SK-N-SH (cell line): ENCODE measurements at regions not wholly inside any gene's neighbourhood (a gene's known extent, or its start where the extent isn't known, plus 50 kb on each side); places are given as distances from the start of the nearest gene placed in this dataset.

Source experiments
- CTCF ChIA-PET: fragments of 300-600, 350-600 bp; formaldehyde crosslinking; extraction: SDS; loops from one replicate; lab custom pipeline; 2021; lab: Yijun Ruan, JAX
- POLR2A ChIA-PET: fragments of 350-600 bp; sonication (Branson Sonifier 250); formaldehyde crosslinking; extraction: SDS; loops from one replicate; lab custom pipeline; 2020; ENCODE audit warnings: antibody characterized with exemption, inconsistent platforms; lab: Yijun Ruan, JAX
- DNase-seq: peaks from one replicate; pipeline ENCODE4 v3.0.0; 2012
- H2AFZ ChIP-seq: fragments of 200-600 bp; sonication (generic); 2 replicates; pipeline ENCODE4 v1.8.1; 2016; ENCODE audit warnings: antibody characterized with exemption, mild to moderate bottlenecking, low read depth
- H3F3A ChIP-seq: fragments of 200-600 bp; sonication (generic); replicated peaks from 2 replicates; pipeline ENCODE3; 2016; ENCODE audit warnings: antibody characterized with exemption, mild to moderate bottlenecking; ENCODE audit not compliant: insufficient read depth
- H3K27ac ChIP-seq, 2 experiments: fragments of 200-500 bp in 1 of 2; fragments of 200-600 bp in 1 of 2; sonication (Bioruptor generic) in 1 of 2; sonication (generic), shearing (Covaris generic) in 1 of 2; 2 replicates each; pipeline versions ENCODE4 v1.5.1 to v1.6.1; 2014 to 2016; ENCODE audit warnings: low read depth in 2 of 2, inconsistent platforms in 1 of 2, low read length in 1 of 2, mild to moderate bottlenecking in 1 of 2, mixed read lengths in 1 of 2
- H3K27me3 ChIP-seq: fragments of 200-600 bp; sonication (generic), shearing (Covaris generic); 2 replicates; pipeline ENCODE4 v1.6.1; 2016; ENCODE audit warnings: mixed run types; ENCODE audit not compliant: insufficient read depth
- H3K36me3 ChIP-seq, 2 experiments: fragments of 200-500 bp in 1 of 2; fragments of 200-600 bp in 1 of 2; sonication (Bioruptor generic) in 1 of 2; sonication (generic) in 1 of 2; replicated peaks in 1 of 2; 2 replicates each; pipeline versions ENCODE3 to v1.5.1; 2014 to 2016; ENCODE audit warnings: low read length in 1 of 2, mild to moderate bottlenecking in 1 of 2; ENCODE audit not compliant: insufficient read depth in 2 of 2, control insufficient read depth in 1 of 2
- H3K4me1 ChIP-seq, 2 experiments: fragments of 200-500 bp in 1 of 2; fragments of 200-600 bp in 1 of 2; sonication (Bioruptor generic) in 1 of 2; sonication (generic), shearing (Covaris generic) in 1 of 2; 2 replicates each; pipeline versions ENCODE4 v1.5.1 to v1.6.1; 2014 to 2016; ENCODE audit warnings: low read depth in 1 of 2, low read length in 1 of 2, mixed run types in 1 of 2; ENCODE audit not compliant: insufficient read depth in 2 of 2, control insufficient read depth in 1 of 2
- H3K4me2 ChIP-seq: fragments of 200-600 bp; sonication (generic), shearing (Covaris generic); 2 replicates; pipeline ENCODE4 v1.6.1; 2017; ENCODE audit warnings: mixed run types
- H3K4me3 ChIP-seq, 2 experiments: fragments of 200-500 bp in 1 of 2; fragments of 200-600 bp in 1 of 2; sonication (Bioruptor generic) in 1 of 2; sonication (generic), shearing (Covaris generic) in 1 of 2; 2 replicates each; pipeline versions ENCODE4 v1.5.1 to v1.8.1; 2014 to 2016; ENCODE audit warnings: low read depth in 2 of 2, inconsistent platforms in 1 of 2, low read length in 1 of 2, mild to moderate bottlenecking in 1 of 2, mixed read lengths in 1 of 2, moderate library complexity in 1 of 2
- H3K79me2 ChIP-seq: fragments of 200-600 bp; sonication (generic); 2 replicates; pipeline ENCODE4 v1.8.1; 2017; ENCODE audit warnings: mild to moderate bottlenecking; ENCODE audit not compliant: insufficient read depth
- H3K9ac ChIP-seq: fragments of 200-600 bp; sonication (generic); 2 replicates; pipeline ENCODE4 v1.6.1; 2017; ENCODE audit warnings: mixed run types
- H3K9me2 ChIP-seq: fragments of 200-600 bp; sonication (generic); 2 replicates; pipeline ENCODE4 v1.6.1; 2017; ENCODE audit warnings: mixed run types
- H3K9me3 ChIP-seq: fragments of 200-600 bp; sonication (generic); 2 replicates; pipeline ENCODE4 v1.6.1; 2017; ENCODE audit warnings: mixed run types, mild to moderate bottlenecking, moderate library complexity
- H4K20me1 ChIP-seq: fragments of 200-600 bp; sonication (generic); 2 replicates; pipeline ENCODE4 v1.6.1; 2017; ENCODE audit warnings: mild to moderate bottlenecking, mixed run types; ENCODE audit not compliant: insufficient read depth
- CHD2 ChIP-seq: fragments of 150-350 bp; IDR thresholded peaks from 2 replicates; pipeline ENCODE4 v1.6.1; 2018; ENCODE audit warnings: low read length; ENCODE audit not compliant: partially characterized antibody
- CTCF ChIP-seq: fragments of 200-600 bp; sonication (generic); IDR thresholded peaks from 2 replicates; pipeline ENCODE4 v1.6.1; 2017; ENCODE audit warnings: antibody characterized with exemption, mild to moderate bottlenecking, moderate library complexity
- ELF1 ChIP-seq: IDR thresholded peaks from 2 replicates; pipeline ENCODE4 v1.4.0; 2012
- EP300 ChIP-seq, 2 experiments: IDR thresholded peaks; 2 replicates each; pipeline versions ENCODE4 v1.4.0 to v1.6.1; 2012; ENCODE audit warnings: borderline replicate concordance in 1 of 2, low read depth in 1 of 2, low read length in 1 of 2
- EZH2phosphoT487 ChIP-seq: fragments of 200-600 bp; sonication (generic); IDR thresholded peaks from 2 replicates; pipeline ENCODE4 v1.6.1; 2017; ENCODE audit warnings: low read depth, mixed run types, mild to moderate bottlenecking, antibody characterized with exemption, moderate library complexity, borderline replicate concordance
- FOSL2 ChIP-seq: IDR thresholded peaks from 2 replicates; pipeline ENCODE4 v1.4.0; 2012; ENCODE audit warnings: low read depth, mild to moderate bottlenecking, moderate library complexity, borderline replicate concordance
- FOXM1 ChIP-seq: IDR thresholded peaks from 2 replicates; pipeline ENCODE4 v1.4.0; 2012; ENCODE audit warnings: low read depth, mild to moderate bottlenecking
- GABPA ChIP-seq: IDR thresholded peaks from 2 replicates; pipeline ENCODE4 v1.4.0; 2012; ENCODE audit warnings: low read depth, mild to moderate bottlenecking
- JUND ChIP-seq: IDR thresholded peaks from 2 replicates; pipeline ENCODE4 v1.4.0; 2012
- MAX ChIP-seq: IDR thresholded peaks from 2 replicates; pipeline ENCODE4 v1.4.0; 2012; ENCODE audit warnings: low read depth
- MEF2A ChIP-seq: IDR thresholded peaks from 2 replicates; pipeline ENCODE4 v1.4.0; 2012; ENCODE audit warnings: low read depth, borderline replicate concordance
- MXI1 ChIP-seq: IDR thresholded peaks from 2 replicates; pipeline ENCODE4 v1.6.1; 2012; ENCODE audit warnings: mild to moderate bottlenecking, low read depth, low read length, improper control_type of control experiment
- NFIC ChIP-seq: IDR thresholded peaks from 2 replicates; pipeline ENCODE4 v1.4.0; 2012; ENCODE audit warnings: borderline replicate concordance
- POLR2AphosphoS5 ChIP-seq: IDR thresholded peaks from 2 replicates; pipeline ENCODE4 v1.6.1; 2012; ENCODE audit warnings: low read depth, low read length
- REST ChIP-seq: IDR thresholded peaks from 2 replicates; pipeline ENCODE4 v1.6.1; 2012; ENCODE audit warnings: mild to moderate bottlenecking, low read depth, low read length, moderate library complexity
- RXRA ChIP-seq: IDR thresholded peaks from 2 replicates; pipeline ENCODE4 v1.4.0; 2012; ENCODE audit warnings: low read depth, mild to moderate bottlenecking, borderline replicate concordance
- SMC3 ChIP-seq: IDR thresholded peaks from 2 replicates; pipeline ENCODE4 v1.6.1; 2012; ENCODE audit warnings: low read depth, low read length, improper control_type of control experiment
- TAF1 ChIP-seq: IDR thresholded peaks from 2 replicates; pipeline ENCODE4 v1.6.1; 2012; ENCODE audit warnings: low read depth, mild to moderate bottlenecking, low read length, moderate library complexity, borderline replicate concordance
- ZBTB33 ChIP-seq: IDR thresholded peaks from 2 replicates; pipeline ENCODE4 v1.4.0; 2012; ENCODE audit warnings: low read depth, borderline replicate concordance
- WGBS: methylation state at CpG from one replicate; pipeline ENCODE4 v1.1.6; 2017; ENCODE audit warnings: low lambda C conversion rate; 5-methylcytosine and 5-hydroxymethylcytosine counted together

- Histone ChIP-seq H3K79me2 (no peaks in the 10 kb centered on the region), H2AFZ (no peak overlapping the region), H3K9me2 (no peaks in the 10 kb centered on the region), H3K4me3 (no peak overlapping the region), H4K20me1 (no peaks in the 10 kb centered on the region), H3K4me1 (no peaks in the 10 kb centered on the region), H3K9me3 (no peaks in the 10 kb centered on the region), H3K9ac (no peak overlapping the region), H3K27me3 (no peaks in the 10 kb centered on the region), H3K36me3 (no peaks in the 10 kb centered on the region), H3K4me2 (no peak overlapping the region), H3F3A (no peaks in the 10 kb centered on the region), H3K27ac (no peak overlapping the region)
- TF ChIP-seq MEF2A (no peak), FOSL2 (no peak), RXRA (no peak), CHD2 (no peak), NFIC (no peak), REST (no peak), SMC3 (no peak), FOXM1 (no peak), POLR2AphosphoS5 (no peak)
- ChIA-PET POLR2A (no interaction called here), CTCF (no interaction called here)
- WGBS, result 9% methylated on average over 4 of the region's 4 CpGs
- DNase-seq, result no peak
Measured at GRCh38 chr5:86461169-86461956, 156.4 kb upstream of the COX7C start.

- Histone ChIP-seq H3K27ac (no peak overlapping the region), H3K9ac (no peak overlapping the region)
- TF ChIP-seq JUND (no peak), FOSL2 (no peak), MEF2A (no peak), RXRA (no peak), CHD2 (no peak), ZBTB33 (no peak), ELF1 (no peak), CTCF (no peak), EP300 (IDR thresholded peaks at IDR 0.05; ENCODE audit: borderline replicate concordance in 1 of 2, low read depth in 1 of 2, low read length in 1 of 2) (no peak), TAF1 (no peak), MXI1 (no peak), GABPA (no peak), MAX (no peak), EZH2phosphoT487 (no peak)
- TF ChIP-seq, all 33 proteins: peak for 0
- H3K27me3 ChIP-seq, result no peaks in the 10 kb centered on the region
- no peaks in the 10 kb centered on the region for H4K20me1 ChIP-seq
- H3K79me2 ChIP-seq, result no peaks in the 10 kb centered on the region
- POLR2A ChIA-PET, result no interaction called here
- no peaks in the 10 kb centered on the region for H3K4me1 ChIP-seq
- H3K9me3 ChIP-seq, result no peaks in the 10 kb centered on the region
- DNase-seq, result peak; percentile 1
- CTCF ChIA-PET, result no interaction called here
- WGBS, result 14% methylated on average over 2 of the region's 2 CpGs
- H2AFZ ChIP-seq, result no peak overlapping the region
- H3K4me2 ChIP-seq, result no peak overlapping the region
- no peaks in the 10 kb centered on the region for H3F3A ChIP-seq
- no peaks in the 10 kb centered on the region for H3K9me2 ChIP-seq
- H3K4me3 ChIP-seq, result no peak overlapping the region
- no peaks in the 10 kb centered on the region for H3K36me3 ChIP-seq
Measured at GRCh38 chr5:86463339-86463738, 154.4 kb upstream of the COX7C start.
